Suppressor macrophage treated with lipopolysaccharide for 4 hours (primary cell): ENCODE measurements at regions not wholly inside any gene's neighbourhood (a gene's known extent, or its start where the extent isn't known, plus 50 kb on each side); places are given as distances from the start of the nearest gene placed in this dataset.
A peak's percentile ranks its signal among the peaks of the same experiment; 100 is the strongest.
"Not testable (repeated sequence)": the region's sequence is repeated elsewhere in the genome, so short reads cannot be mapped to it uniquely, and the experiment has no call there.

Source experiments
- DNase-seq: peaks from one replicate; pipeline ENCODE4 v3.0.0-alpha.2; 2020

- DNase-seq: no peak
Observed at GRCh38 chr12:124705545-124706138, 138.2 kb upstream of the NCOR2 start.

- DNase-seq: no peak
Observed at GRCh38 chr12:124704619-124705018, 137.2 kb upstream of the NCOR2 start.

GRCh38 chr12:124703856-124704255 lies 136.4 kb upstream of the NCOR2 start:
- DNase-seq: peak; percentile 30

DNA sequence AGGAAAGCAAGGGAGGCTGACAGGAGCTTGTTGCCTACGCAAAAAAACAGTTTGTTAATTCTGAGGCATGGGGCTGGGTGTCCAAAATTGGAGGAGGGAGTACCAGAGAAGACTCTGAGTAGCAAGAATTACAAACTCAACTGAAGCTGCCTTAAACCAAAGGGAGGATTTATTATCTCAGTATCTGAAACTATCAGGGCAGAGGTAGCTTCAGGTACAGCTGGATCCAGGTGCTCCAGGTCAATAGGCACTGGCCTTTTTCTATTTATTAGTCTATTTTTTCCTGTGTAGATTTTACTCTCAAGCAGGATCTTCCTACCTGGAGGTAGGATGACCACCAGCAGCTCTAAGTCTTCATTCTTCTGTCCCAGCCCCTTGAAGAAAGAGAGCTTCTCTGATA lies 135.3 kb upstream of the NCOR2 start:
- no peak for DNase-seq

- DNase-seq: no peak
Observed at GRCh38 chr12:124700810-124701592, 133.6 kb upstream of the NCOR2 start.

GRCh38 chr12:124699909-124700308 lies 132.5 kb upstream of the NCOR2 start:
- no peak for DNase-seq

DNA sequence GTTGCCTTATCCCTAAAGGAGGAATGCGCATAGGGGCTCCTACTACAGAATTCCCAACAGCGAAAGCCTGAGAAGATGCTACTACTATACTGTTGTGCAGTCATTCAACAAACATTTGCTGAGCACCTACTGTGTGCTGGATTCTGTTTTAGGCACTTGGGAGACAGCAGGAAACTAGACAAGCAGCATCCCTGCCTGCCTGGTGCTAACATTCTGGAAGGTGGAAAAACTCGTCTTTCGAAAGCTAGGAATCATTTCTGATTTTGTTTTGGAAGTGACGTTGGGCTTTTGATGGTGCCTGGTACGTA lies 131.5 kb upstream of the NCOR2 start:
- no peak for DNase-seq

GRCh38 chr12:124698211-124698997 lies 131.0 kb upstream of the NCOR2 start:
- DNase-seq: no peak

- not testable (repeated sequence) for DNase-seq
Observed at GRCh38 chr12:124697722-124698121, 130.3 kb upstream of the NCOR2 start.

GRCh38 chr12:124696693-124697476 lies 129.5 kb upstream of the NCOR2 start:
- DNase-seq: no peak

DNA sequence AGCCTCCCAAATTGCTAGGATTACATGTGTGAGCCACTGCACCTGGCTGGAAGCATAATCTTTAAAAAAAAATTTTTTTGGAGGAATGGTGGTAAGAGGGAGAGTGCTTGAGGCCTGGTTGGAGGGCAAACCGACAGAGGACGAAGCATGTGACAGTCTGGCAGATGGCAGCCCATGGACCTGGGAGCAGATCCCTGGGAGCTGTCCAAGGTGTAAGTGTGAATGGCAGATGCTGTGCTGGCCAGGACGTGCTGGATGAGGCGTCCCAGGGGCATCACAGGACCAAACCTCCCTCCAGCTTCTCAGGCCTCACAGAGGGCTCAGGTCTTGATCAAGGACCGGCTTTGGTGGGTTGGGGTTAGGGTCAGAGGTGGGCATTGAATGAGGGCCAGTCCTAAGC lies 128.4 kb upstream of the NCOR2 start:
- no peak for DNase-seq

- DNase-seq: peak; percentile 32
Observed at GRCh38 chr12:124694846-124695497, 127.6 kb upstream of the NCOR2 start.

DNA sequence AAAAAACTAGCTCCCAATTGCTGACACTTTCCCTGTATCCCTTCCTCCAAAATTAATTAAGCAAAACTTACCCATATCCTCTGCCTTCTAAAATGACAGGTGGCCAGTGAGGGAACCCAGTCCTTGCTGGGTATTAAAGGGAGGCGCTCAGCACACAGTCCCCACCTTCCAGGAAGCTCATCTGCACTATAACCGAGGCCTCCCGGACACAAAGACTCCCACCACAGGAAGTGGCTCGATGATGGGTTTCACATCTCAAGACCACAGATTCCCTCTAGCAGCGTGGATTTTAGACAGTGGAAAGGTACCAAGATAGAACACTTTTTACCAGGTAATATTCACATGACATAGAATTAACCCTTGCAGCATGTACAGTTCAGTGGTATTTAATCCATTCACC lies 126.8 kb upstream of the NCOR2 start:
- DNase-seq: peak; percentile 24

GRCh38 chr12:124693111-124693723 lies 125.8 kb upstream of the NCOR2 start:
- no peak for DNase-seq

DNA sequence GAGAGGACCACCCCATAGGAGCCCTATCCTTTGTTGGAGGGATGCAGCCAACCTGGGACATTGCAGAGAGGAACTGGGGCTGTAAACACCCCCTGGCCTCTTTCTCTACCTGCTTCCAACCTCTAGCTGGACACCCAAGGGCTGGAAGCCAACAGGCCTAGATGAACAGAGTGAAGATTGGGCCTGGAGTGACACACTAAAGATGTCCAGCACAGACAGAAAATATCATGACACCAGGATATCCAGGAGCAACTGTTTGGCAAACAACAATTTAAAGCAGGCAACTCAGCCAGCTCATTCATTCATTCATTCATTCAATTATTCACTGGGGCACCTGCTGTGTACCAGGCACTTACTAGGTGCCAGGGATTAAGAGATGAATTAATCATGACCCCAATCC lies 125.0 kb upstream of the NCOR2 start:
- no peak for DNase-seq

DNA sequence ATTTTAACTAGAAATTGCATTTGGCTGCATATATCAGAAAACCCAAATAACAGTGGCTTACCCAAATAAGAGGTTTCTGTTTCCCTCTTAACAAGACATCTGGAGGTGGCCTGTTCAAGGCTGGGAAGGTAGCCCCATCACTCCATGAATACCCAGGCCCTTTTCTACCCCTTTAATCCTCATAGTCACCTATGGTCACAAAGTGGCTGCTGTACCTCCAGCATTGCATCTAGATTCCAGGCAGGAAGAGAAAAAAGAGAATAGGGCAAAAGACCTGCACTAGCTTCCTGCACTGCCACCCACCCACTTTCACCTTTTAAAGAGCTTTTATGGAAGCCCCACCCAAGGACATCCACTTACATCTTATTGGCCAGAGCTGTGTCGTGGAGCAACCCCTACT lies 124.0 kb upstream of the NCOR2 start:
- DNase-seq: no peak

GRCh38 chr12:124689631-124690030 lies 122.2 kb upstream of the NCOR2 start:
- DNase-seq: peak; percentile 61

GRCh38 chr12:124688356-124688992 lies 121.1 kb upstream of the NCOR2 start:
- DNase-seq: no peak

- DNase-seq: peak; percentile 28
Observed at GRCh38 chr12:124687917-124688316, 120.5 kb upstream of the NCOR2 start.

- peak; percentile 33 for DNase-seq
Observed at GRCh38 chr12:124687174-124687902, 119.9 kb upstream of the NCOR2 start.
